Esophagus muscularis mucosa (tissue), 4 donors: ENCODE measurements at regions not wholly inside any gene's neighbourhood (a gene's known extent, or its start where the extent isn't known, plus 50 kb on each side); places are given as distances from the start of the nearest gene placed in this dataset.

Experiments used
- DNase-seq: peaks from one replicate; pipeline ENCODE4 v3.0.0-alpha.2; 2017; ENCODE audit errors: extremely low spot score
- H3K27ac ChIP-seq, 4 donors: fragments of 200-600 bp; sonication (generic); replicated peaks in 1 of 4; 1 replicate in 3 of 4; 2 replicates in 1 of 4; pipeline ENCODE4 v1.5.1; 2016 to 2019; ENCODE audit warnings: mild to moderate bottlenecking in 1 of 4
- H3K27me3 ChIP-seq, 4 donors: fragments of 200-600 bp; sonication (generic); one replicate each; pipeline versions ENCODE4 v1.5.1 to v1.6.0; 2016 to 2019
- H3K36me3 ChIP-seq, 4 donors: fragments of 200-600 bp; sonication (generic); one replicate each; pipeline ENCODE4 v1.5.1; 2016 to 2019
- H3K4me1 ChIP-seq, 4 donors: fragments of 200-600 bp; sonication (generic); one replicate each; pipeline ENCODE4 v1.5.1; 2016 to 2019
- H3K4me3 ChIP-seq, 4 donors: fragments of 200-600 bp; sonication (generic); 1 replicate in 2 of 4; 2 replicates in 2 of 4; pipeline ENCODE4 v1.5.1; 2016 to 2019; ENCODE audit warnings: mild to moderate bottlenecking in 4 of 4, moderate library complexity in 1 of 4
- H3K9me3 ChIP-seq, 4 donors: fragments of 200-600 bp; sonication (generic); 1 replicate in 3 of 4; 2 replicates in 1 of 4; pipeline ENCODE4 v1.5.1; 2016 to 2019
- CTCF ChIP-seq, 3 experiments: fragments of 200-600 bp in 2 of 3; fragments of 450-650 bp in 1 of 3; sonication (generic) in 2 of 3; IDR thresholded peaks; one replicate each; pipeline ENCODE4 v1.5.1; 2017 to 2019; ENCODE audit warnings: antibody characterized with exemption in 3 of 3, mild to moderate bottlenecking in 2 of 3, moderate library complexity in 1 of 3
- EP300 ChIP-seq: sonication (generic); formaldehyde crosslinking; IDR thresholded peaks from one replicate; pipeline ENCODE4 v1.6.1; 2017; ENCODE audit warnings: antibody characterized with exemption
- POLR2A ChIP-seq: fragments of 450-650 bp; IDR thresholded peaks from one replicate; pipeline ENCODE4 v1.6.1; 2017; ENCODE audit warnings: antibody characterized with exemption, moderate library complexity, mild to moderate bottlenecking, low read depth
- POLR2AphosphoS5 ChIP-seq, 2 donors: sonication (generic); formaldehyde crosslinking; IDR thresholded peaks; one replicate each; pipeline ENCODE4 v1.6.1; 2017; ENCODE audit warnings: antibody characterized with exemption in 2 of 2
- WGBS: methylation state at CpG from one replicate; pipeline ENCODE4 v1.1.5; 2018; 5-methylcytosine and 5-hydroxymethylcytosine counted together
- intact Hi-C: fragments of 100-400 bp; cut with DNase I; formaldehyde crosslinking; loops from one replicate; pipeline ENCODE4 v1.15.1; 2023

- DNase-seq = no peak
- intact Hi-C loops = no loop called here
- 65% methylated on average over 3 of the region's 3 CpGs for WGBS
- TF ChIP-seq EP300 (no peak), POLR2A (no peak), CTCF (IDR thresholded peaks at IDR 0.05) (no peak), POLR2AphosphoS5 (IDR thresholded peaks at IDR 0.05) (no peak)
- H3K27ac ChIP-seq = no peak overlapping the region
- no peak overlapping the region for H3K4me3 ChIP-seq
- peaks cover 0 to 14% (median 10%) of the 10 kb centered on the region in 4 donors for H3K9me3 ChIP-seq
- no peaks in the 10 kb centered on the region for H3K27me3 ChIP-seq
- no peaks in the 10 kb centered on the region for H3K36me3 ChIP-seq
- H3K4me1 ChIP-seq = no peaks in the 10 kb centered on the region
These were observed 663.7 kb downstream of the METTL4 start for GRCh38 chr18:1907470-1908206.

GRCh38 chr18:1914489-1914888 is 656.8 kb downstream of the METTL4 start:
- DNase-seq = no peak
- Histone ChIP-seq H3K27me3 (no peaks in the 10 kb centered on the region), H3K4me1 (no peaks in the 10 kb centered on the region), H3K27ac (no peak overlapping the region), H3K9me3 (peaks cover 0 to 27% (median 23%) of the 10 kb centered on the region in 4 donors), H3K4me3 (no peak overlapping the region), H3K36me3 (no peaks in the 10 kb centered on the region)
- no peak for TF ChIP-seq POLR2AphosphoS5 (IDR thresholded peaks at IDR 0.05)
- TF ChIP-seq EP300 = no peak
- TF ChIP-seq CTCF (IDR thresholded peaks at IDR 0.05) = no peak
- no peak for TF ChIP-seq POLR2A
- intact Hi-C loops = no loop called here

- WGBS = 91% methylated on average over 2 of the region's 2 CpGs
- no peak overlapping the region for H3K27ac ChIP-seq
- DNase-seq = no peak
- H3K27me3 ChIP-seq = no peaks in the 10 kb centered on the region
- H3K4me1 ChIP-seq = no peaks in the 10 kb centered on the region
- no peak overlapping the region for H3K4me3 ChIP-seq
- no peaks in the 10 kb centered on the region for H3K36me3 ChIP-seq
- no peak for TF ChIP-seq POLR2A
- TF ChIP-seq EP300 = no peak
- no peak for TF ChIP-seq POLR2AphosphoS5 (IDR thresholded peaks at IDR 0.05)
- no peak for TF ChIP-seq CTCF (IDR thresholded peaks at IDR 0.05)
- intact Hi-C loops = no loop called here
- peaks cover 0 to 14% (median 13%) of the 10 kb centered on the region in 4 donors for H3K9me3 ChIP-seq
These were observed 654.3 kb downstream of the METTL4 start for GRCh38 chr18:1916869-1917523.

GRCh38 chr18:1917569-1917968 is 653.7 kb downstream of the METTL4 start:
- TF ChIP-seq EP300 (no peak), CTCF (IDR thresholded peaks at IDR 0.05) (no peak), POLR2A (no peak), POLR2AphosphoS5 (IDR thresholded peaks at IDR 0.05) (no peak)
- Histone ChIP-seq H3K4me3 (no peak overlapping the region), H3K27me3 (no peaks in the 10 kb centered on the region), H3K9me3 (peaks cover 0 to 14% (median 13%) of the 10 kb centered on the region in 4 donors), H3K27ac (no peak overlapping the region), H3K4me1 (no peaks in the 10 kb centered on the region), H3K36me3 (no peaks in the 10 kb centered on the region)
- 84% methylated on average over 4 of the region's 4 CpGs for WGBS
- intact Hi-C loops = no loop called here
- DNase-seq = no peak
